H1 (cell line): ENCODE measurements at regions not wholly inside any gene's neighbourhood (a gene's known extent, or its start where the extent isn't known, plus 50 kb on each side); places are given as distances from the start of the nearest gene placed in this dataset.

ENCODE experiments used
- CTCF ChIA-PET: fragments of 300-600 bp; sonication (Branson Sonifier 250); formaldehyde crosslinking; loops from one replicate; lab custom pipeline; 2021; ENCODE audit not compliant: partially characterized antibody; lab: Charles Lee
- POLR2A ChIA-PET: fragments of 300-600 bp; sonication (Branson Sonifier 250); formaldehyde crosslinking; loops from one replicate; lab custom pipeline; 2021; ENCODE audit warnings: inconsistent platforms; ENCODE audit not compliant: partially characterized antibody; lab: Charles Lee
- DNase-seq, 2 experiments: peaks; one replicate each; pipeline versions ENCODE4 v3.0.0 to v3.0.0-alpha.2; 2010 to 2022; ENCODE audit warnings: low spot score in 2 of 2, low read depth in 1 of 2, mixed read lengths in 1 of 2
- FAIRE-seq: peaks from 2 replicates; lab custom pipeline; 2011; peaks lifted over from hg19 to GRCh38; lab: Jason Lieb, UNC
- H2AFZ ChIP-seq: 2 replicates; pipeline ENCODE4 v1.8.1; 2012; ENCODE audit warnings: low read length, inconsistent platforms
- H2AK5ac ChIP-seq: 2 replicates; pipeline ENCODE4 v1.6.1; 2013; ENCODE audit warnings: low read depth, low read length
- H2BK120ac ChIP-seq: replicated peaks from 2 replicates; pipeline ENCODE3; 2013; ENCODE audit warnings: low read depth, low read length, inconsistent platforms
- H2BK12ac ChIP-seq: 2 replicates; pipeline ENCODE4 v1.6.1; 2013; ENCODE audit warnings: low read depth, low read length
- H2BK15ac ChIP-seq: 2 replicates; pipeline ENCODE4 v1.6.1; 2013; ENCODE audit warnings: low read length
- H2BK20ac ChIP-seq: 2 replicates; pipeline ENCODE4 v1.6.1; 2013; ENCODE audit warnings: low read length
- H2BK5ac ChIP-seq: 2 replicates; pipeline ENCODE4 v1.6.1; 2013; ENCODE audit warnings: low read depth, low read length
- H3K14ac ChIP-seq: 2 replicates; pipeline ENCODE4 v1.6.1; 2013; ENCODE audit warnings: inconsistent platforms; ENCODE audit not compliant: insufficient read length
- H3K18ac ChIP-seq: 2 replicates; pipeline ENCODE4 v1.6.1; 2013; ENCODE audit warnings: low read length; ENCODE audit errors: extremely low read depth
- H3K23ac ChIP-seq: 2 replicates; pipeline ENCODE4 v1.6.1; 2013; ENCODE audit warnings: inconsistent platforms; ENCODE audit not compliant: insufficient read length
- H3K23me2 ChIP-seq: 2 replicates; pipeline ENCODE4 v1.6.1; 2013; ENCODE audit warnings: low read depth, low read length
- H3K27ac ChIP-seq: 2 replicates; pipeline ENCODE4 v1.6.1; 2011; ENCODE audit warnings: low read depth, low read length, inconsistent platforms
- H3K27me3 ChIP-seq, 4 experiments: replicated peaks in 1 of 4; 1 replicate in 1 of 4; 2 replicates in 3 of 4; pipeline versions ENCODE4 v1.6.1 to v1.8.1; 2011 to 2013; ENCODE audit warnings: low read length in 3 of 4, mild to moderate bottlenecking in 3 of 4, inconsistent platforms in 2 of 4, mixed read lengths in 2 of 4, moderate library complexity in 1 of 4; ENCODE audit not compliant: control insufficient read depth in 3 of 4, insufficient read depth in 3 of 4; ENCODE audit errors: extremely low read depth in 1 of 4
- H3K36me3 ChIP-seq, 4 experiments: 2 replicates each; pipeline versions ENCODE4 v1.6.1 to v1.8.1; 2011 to 2013; ENCODE audit warnings: mild to moderate bottlenecking in 4 of 4, low read length in 3 of 4, moderate library complexity in 2 of 4, control low read depth in 1 of 4, inconsistent platforms in 1 of 4; ENCODE audit not compliant: insufficient read depth in 4 of 4, control insufficient read depth in 2 of 4
- H3K4ac ChIP-seq: replicated peaks from 2 replicates; pipeline ENCODE3; 2013; ENCODE audit warnings: low read length, low read depth, mixed read lengths, inconsistent platforms; ENCODE audit not compliant: insufficient read length
- H3K4me1 ChIP-seq, 4 experiments: replicated peaks in 1 of 4; 1 replicate in 1 of 4; 2 replicates in 3 of 4; pipeline versions ENCODE4 v1.6.1 to v1.8.1; 2011 to 2013; ENCODE audit warnings: low read length in 3 of 4, inconsistent platforms in 2 of 4, mixed read lengths in 1 of 4; ENCODE audit not compliant: insufficient read depth in 4 of 4, control insufficient read depth in 3 of 4
- H3K4me2 ChIP-seq, 2 experiments: 2 replicates each; pipeline versions ENCODE4 v1.6.1 to v1.8.1; 2011 to 2013; ENCODE audit warnings: low read depth in 2 of 2, low read length in 2 of 2, control low read depth in 1 of 2, inconsistent platforms in 1 of 2, mild to moderate bottlenecking in 1 of 2; ENCODE audit not compliant: insufficient read depth in 1 of 2
- H3K4me3 ChIP-seq, 4 experiments: fragments of 200-600, 300-600 bp in 1 of 4; sonication (generic), shearing (Covaris generic), sonication (Bioruptor Twin) in 1 of 4; 2 replicates each; pipeline versions ENCODE4 v1.5.1 to v1.8.1; 2011 to 2016; ENCODE audit warnings: low read length in 4 of 4, low read depth in 3 of 4, control low read depth in 2 of 4, inconsistent platforms in 2 of 4, mild to moderate bottlenecking in 2 of 4, mixed read lengths in 1 of 4, moderate library complexity in 1 of 4; ENCODE audit not compliant: insufficient read depth in 2 of 4; ENCODE audit errors: extremely low read depth in 1 of 4
- H3K56ac ChIP-seq: replicated peaks from 2 replicates; pipeline ENCODE3; 2013; ENCODE audit warnings: low read depth, mild to moderate bottlenecking, mixed read lengths, low read length, inconsistent platforms; ENCODE audit not compliant: insufficient read length
- H3K79me1 ChIP-seq: 2 replicates; pipeline ENCODE4 v1.6.1; 2013; ENCODE audit warnings: low read depth, low read length, control low read depth
- H3K79me2 ChIP-seq, 2 experiments: 2 replicates each; pipeline versions ENCODE4 v1.6.1 to v1.8.1; 2012 to 2013; ENCODE audit warnings: low read length in 2 of 2, mild to moderate bottlenecking in 2 of 2, inconsistent platforms in 1 of 2; ENCODE audit not compliant: insufficient read depth in 2 of 2, control insufficient read depth in 1 of 2
- H3K9ac ChIP-seq, 4 experiments: replicated peaks in 1 of 4; 1 replicate in 1 of 4; 2 replicates in 3 of 4; pipeline versions ENCODE4 v1.6.1 to v1.8.1; 2011 to 2013; ENCODE audit warnings: low read depth in 3 of 4, low read length in 3 of 4, control low read depth in 2 of 4, mild to moderate bottlenecking in 2 of 4, moderate library complexity in 2 of 4, inconsistent platforms in 1 of 4; ENCODE audit errors: extremely low read depth in 1 of 4
- H3K9me3 ChIP-seq, 2 experiments: 2 replicates each; pipeline versions ENCODE4 v1.6.1 to v1.8.1; 2012 to 2013; ENCODE audit warnings: mild to moderate bottlenecking in 2 of 2, moderate library complexity in 2 of 2, control low read depth in 1 of 2, inconsistent platforms in 1 of 2, low read depth in 1 of 2, low read length in 1 of 2, mixed read lengths in 1 of 2; ENCODE audit not compliant: insufficient read depth in 2 of 2
- H4K20me1 ChIP-seq, 2 experiments: replicated peaks in 1 of 2; 2 replicates each; pipeline versions ENCODE3 to v1.8.1; 2011 to 2013; ENCODE audit warnings: inconsistent platforms in 2 of 2, low read length in 2 of 2, mild to moderate bottlenecking in 1 of 2; ENCODE audit not compliant: insufficient read depth in 2 of 2, control insufficient read depth in 1 of 2
- H4K5ac ChIP-seq: 2 replicates; pipeline ENCODE4 v1.6.1; 2013; ENCODE audit warnings: low read length, low read depth, mixed read lengths, inconsistent platforms; ENCODE audit not compliant: insufficient read length
- H4K8ac ChIP-seq: 2 replicates; pipeline ENCODE4 v1.8.0; 2013; ENCODE audit warnings: mild to moderate bottlenecking, moderate library complexity, low read length, inconsistent platforms; ENCODE audit not compliant: insufficient read depth; ENCODE audit errors: extremely low read depth
- H4K91ac ChIP-seq: replicated peaks from 2 replicates; pipeline ENCODE3; 2013; ENCODE audit warnings: low read length, mixed read lengths, inconsistent platforms; ENCODE audit not compliant: insufficient read length
- FOSL1 ChIP-seq: IDR thresholded peaks from 2 replicates; pipeline ENCODE4 v1.6.1; 2011; ENCODE audit warnings: mild to moderate bottlenecking, low read depth, low read length, moderate library complexity; ENCODE audit not compliant: insufficient read depth
- GABPA ChIP-seq: IDR thresholded peaks from 2 replicates; pipeline ENCODE4 v1.6.1; 2011; ENCODE audit warnings: mild to moderate bottlenecking, low read length, moderate library complexity, borderline replicate concordance; ENCODE audit not compliant: insufficient read depth
- NANOG ChIP-seq: IDR thresholded peaks from 2 replicates; pipeline ENCODE4 v1.6.1; 2011; ENCODE audit warnings: low read length, low read depth, mild to moderate bottlenecking, inconsistent platforms; ENCODE audit not compliant: insufficient read depth, poor library complexity, severe bottlenecking
- RAD21 ChIP-seq, 2 experiments: IDR thresholded peaks in 1 of 2; conservative IDR thresholded peaks in 1 of 2; 2 replicates each; pipeline ENCODE4 v1.6.1; 2011; ENCODE audit warnings: low read depth in 2 of 2, low read length in 2 of 2, improper control_type of control experiment in 1 of 2, inconsistent platforms in 1 of 2, mild to moderate bottlenecking in 1 of 2, moderate library complexity in 1 of 2
- YY1 ChIP-seq: IDR thresholded peaks from 2 replicates; pipeline ENCODE4 v1.6.1; 2011; ENCODE audit warnings: low read depth, mild to moderate bottlenecking, low read length
- WGBS, 2 experiments: shearing (Covaris generic) in 1 of 2; methylation state at CpG; one replicate each; pipeline versions ENCODE4 v1.1.6 to v1.1.7; 2013 to 2015; ENCODE audit warnings: low lambda C conversion rate in 2 of 2, mixed read lengths in 2 of 2, inconsistent platforms in 1 of 2, low coverage in 1 of 2, missing lambda C conversion rate in 1 of 2; ENCODE audit not compliant: insufficient replicate concordance in 2 of 2, insufficient coverage in 1 of 2, insufficient read length in 1 of 2; ENCODE audit errors: extremely low coverage in 1 of 2, missing lambda C conversion rate in 1 of 2; 5-methylcytosine and 5-hydroxymethylcytosine counted together

- no peak overlapping the region for H3K23ac ChIP-seq
- TF ChIP-seq GABPA (no peak), NANOG (peak; percentile 76), RAD21 (IDR thresholded peaks at IDR 0.05 in 1 of 2, conservative IDR thresholded peaks at IDR 0.05 in 1 of 2; ENCODE audit: low read depth in 2 of 2, low read length in 2 of 2) (peak; percentile 6 to 15; a peak in 1 of 4 replicates), YY1 (peak; percentile 54; the same call in 1 of the 2 replicates), FOSL1 (no peak)
- TF ChIP-seq, all 59 proteins: peak for 3
- Histone ChIP-seq H3K9ac (no peak overlapping the region), H4K8ac (no peak overlapping the region), H3K9me3 (no peaks in the 10 kb centered on the region), H2BK120ac (no peak overlapping the region), H2BK5ac (no peak overlapping the region), H2AFZ (no peak overlapping the region), H3K18ac (no peak overlapping the region), H3K4me3 (no peak overlapping the region), H3K79me1 (no peaks in the 10 kb centered on the region), H2BK12ac (no peak overlapping the region), H3K4me2 (no peak overlapping the region), H2AK5ac (no peak overlapping the region), H2BK20ac (no peak overlapping the region), H3K4me1 (0 out of 7 replicates have a peak, but pooled peaks cover 0 to 3% (median 0%) of the 10 kb centered on the region in 4 experiments), H4K5ac (no peak overlapping the region), H3K56ac (no peak overlapping the region), H3K4ac (no peak overlapping the region), H2BK15ac (no peak overlapping the region), H3K23me2 (no peaks in the 10 kb centered on the region; the same call in 1 of the 2 replicates), H3K14ac (no peak overlapping the region), H3K36me3 (no peaks in the 10 kb centered on the region), H4K91ac (no peak overlapping the region), H3K27me3 (no peaks in the 10 kb centered on the region), H3K27ac (no peak overlapping the region), H3K79me2 (no peaks in the 10 kb centered on the region), H4K20me1 (no peaks in the 10 kb centered on the region)
- POLR2A ChIA-PET = no interaction called here
- peak in 1 of 2 experiments; percentile 9 for DNase-seq
- 12% methylated on average over 1 of the region's 1 CpG; no CpG with 5 or more reads in 1 of the 2 experiments for WGBS, 2 experiments
- CTCF ChIA-PET = interaction anchor here (0.6 to 1.7 kb wide), 3 partner anchors 20 to 226 kb away, joined by 3 to 4 read pairs (median 3); no protein-coding TSS in a partner anchor
- no peak for FAIRE-seq
These were observed 316.5 kb upstream of the PHF14 start for GRCh38 chr7:10657201-10657600.
